ENCODE measurements at regions not wholly inside any gene's neighbourhood (a gene's known extent, or its start where the extent isn't known, plus 50 kb on each side); places are given as distances from the start of the nearest gene placed in this dataset.

DNA sequence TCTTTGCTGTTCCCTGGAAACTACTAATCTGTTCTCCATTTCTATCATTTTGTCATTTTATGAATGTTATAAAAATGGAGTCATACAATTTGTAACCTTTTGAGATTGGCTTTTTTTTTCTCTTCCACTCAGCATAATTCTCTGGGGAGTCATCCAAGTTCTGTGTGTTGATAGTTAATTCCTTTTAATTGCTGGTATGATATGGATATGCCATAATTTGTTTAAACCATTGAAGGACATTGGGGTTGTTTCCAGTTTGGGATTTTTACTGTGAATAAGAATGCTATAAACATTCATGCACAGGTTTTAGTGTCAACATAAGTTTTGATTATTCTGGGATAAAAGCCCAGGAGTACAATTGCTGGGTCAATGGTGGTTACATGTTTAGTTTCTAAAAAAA lies 279.4 kb downstream of the WNT5A start:
- no peak for DNase-seq
- Histone ChIP-seq H3K4me3 (no peak overlapping the region), H3K36me3 (no peaks in the 10 kb centered on the region), H3K27ac (no peak overlapping the region), H3K9me3 (no peaks in the 10 kb centered on the region), H3K27me3 (no peaks in the 10 kb centered on the region), H3K4me1 (no peaks in the 10 kb centered on the region)
- intact Hi-C loops (cut with DNase I): no loop called here
- ATAC-seq: no peak
- TF ChIP-seq, protein P1, sequence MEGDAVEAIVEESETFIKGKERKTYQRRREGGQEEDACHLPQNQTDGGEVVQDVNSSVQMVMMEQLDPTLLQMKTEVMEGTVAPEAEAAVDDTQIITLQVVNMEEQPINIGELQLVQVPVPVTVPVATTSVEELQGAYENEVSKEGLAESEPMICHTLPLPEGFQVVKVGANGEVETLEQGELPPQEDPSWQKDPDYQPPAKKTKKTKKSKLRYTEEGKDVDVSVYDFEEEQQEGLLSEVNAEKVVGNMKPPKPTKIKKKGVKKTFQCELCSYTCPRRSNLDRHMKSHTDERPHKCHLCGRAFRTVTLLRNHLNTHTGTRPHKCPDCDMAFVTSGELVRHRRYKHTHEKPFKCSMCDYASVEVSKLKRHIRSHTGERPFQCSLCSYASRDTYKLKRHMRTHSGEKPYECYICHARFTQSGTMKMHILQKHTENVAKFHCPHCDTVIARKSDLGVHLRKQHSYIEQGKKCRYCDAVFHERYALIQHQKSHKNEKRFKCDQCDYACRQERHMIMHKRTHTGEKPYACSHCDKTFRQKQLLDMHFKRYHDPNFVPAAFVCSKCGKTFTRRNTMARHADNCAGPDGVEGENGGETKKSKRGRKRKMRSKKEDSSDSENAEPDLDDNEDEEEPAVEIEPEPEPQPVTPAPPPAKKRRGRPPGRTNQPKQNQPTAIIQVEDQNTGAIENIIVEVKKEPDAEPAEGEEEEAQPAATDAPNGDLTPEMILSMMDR (IDR thresholded peaks at IDR 0.05): no peak

GRCh38 chr3:55205990-55206389 lies 278.1 kb upstream of the LRTM1 start:
- H3K4me1 ChIP-seq: no peaks in the 10 kb centered on the region
- no peak overlapping the region for H3K27ac ChIP-seq
- no peaks in the 10 kb centered on the region for H3K9me3 ChIP-seq
- H3K27me3 ChIP-seq: no peaks in the 10 kb centered on the region
- no peak for ATAC-seq
- TF ChIP-seq, protein P1 (IDR thresholded peaks at IDR 0.05): no peak
- intact Hi-C loops (cut with DNase I): no loop called here
- no peak for DNase-seq
- no peak overlapping the region for H3K4me3 ChIP-seq
- no peaks in the 10 kb centered on the region for H3K36me3 ChIP-seq

DNA sequence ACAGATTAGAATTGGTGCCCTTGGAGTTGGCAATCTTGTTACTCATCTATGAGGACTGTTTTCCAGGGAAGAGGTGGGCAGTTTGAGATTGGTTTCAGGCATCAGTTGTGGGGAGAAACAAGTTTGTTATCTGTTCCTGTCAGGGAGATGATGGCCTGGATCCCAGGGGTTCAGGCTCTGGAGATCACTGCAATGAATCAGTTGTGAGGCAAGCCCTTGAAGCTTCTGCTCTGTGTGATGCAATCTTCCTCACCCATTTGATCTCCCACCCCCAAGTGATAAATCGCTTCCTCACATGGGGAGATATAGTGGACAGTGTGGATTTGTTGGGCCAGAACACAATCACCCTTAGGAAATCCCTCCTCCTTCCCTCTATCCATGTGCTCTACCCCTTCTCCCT lies 276.6 kb upstream of the LRTM1 start:
- no peaks in the 10 kb centered on the region for H3K4me1 ChIP-seq
- ATAC-seq: no peak
- no peaks in the 10 kb centered on the region for H3K36me3 ChIP-seq
- H3K27me3 ChIP-seq: no peaks in the 10 kb centered on the region
- DNase-seq: no peak
- H3K27ac ChIP-seq: no peak overlapping the region
- intact Hi-C loops (cut with DNase I): no loop called here
- H3K9me3 ChIP-seq: no peaks in the 10 kb centered on the region
- no peak overlapping the region for H3K4me3 ChIP-seq
- TF ChIP-seq, protein P1 (IDR thresholded peaks at IDR 0.05): no peak

DNA sequence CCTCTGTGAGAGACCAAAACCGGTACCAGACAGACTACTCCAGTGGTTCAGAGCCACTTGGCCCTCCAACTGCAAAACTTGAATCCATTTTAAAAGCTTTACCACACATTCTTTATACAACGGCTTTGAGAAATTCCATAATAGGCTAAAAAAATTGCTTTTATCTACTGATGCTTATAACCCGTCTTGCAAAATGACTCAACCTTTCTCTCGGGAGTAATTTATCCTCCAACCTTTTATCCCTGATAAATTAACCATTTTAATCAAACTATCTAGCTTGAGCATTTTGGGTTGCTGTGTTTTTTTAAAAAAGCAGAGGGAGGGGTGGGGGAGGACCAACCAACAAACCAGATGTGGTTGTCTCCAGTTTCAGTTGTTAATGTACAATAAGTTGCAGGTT lies 275.7 kb upstream of the LRTM1 start:
- DNase-seq: no peak
- no peaks in the 10 kb centered on the region for H3K36me3 ChIP-seq
- H3K27me3 ChIP-seq: no peaks in the 10 kb centered on the region
- ATAC-seq: no peak
- no peaks in the 10 kb centered on the region for H3K9me3 ChIP-seq
- H3K27ac ChIP-seq: no peak overlapping the region
- TF ChIP-seq, protein P1 (IDR thresholded peaks at IDR 0.05): no peak
- no peaks in the 10 kb centered on the region for H3K4me1 ChIP-seq
- no peak overlapping the region for H3K4me3 ChIP-seq
- intact Hi-C loops (cut with DNase I): no loop called here

- TF ChIP-seq, protein P1 (IDR thresholded peaks at IDR 0.05): no peak
- Histone ChIP-seq H3K4me3 (no peak overlapping the region), H3K27ac (no peak overlapping the region), H3K27me3 (no peaks in the 10 kb centered on the region), H3K36me3 (no peaks in the 10 kb centered on the region), H3K4me1 (no peaks in the 10 kb centered on the region), H3K9me3 (no peaks in the 10 kb centered on the region)
- intact Hi-C loops (cut with DNase I): no loop called here
- DNase-seq (no peak), ATAC-seq (peak; percentile 12)
Measured at GRCh38 chr3:55203006-55203405, 275.1 kb upstream of the LRTM1 start.
